ENCODE measurements at regions not wholly inside any gene's neighbourhood (a gene's known extent, or its start where the extent isn't known, plus 50 kb on each side); places are given as distances from the start of the nearest gene placed in this dataset.

DNA sequence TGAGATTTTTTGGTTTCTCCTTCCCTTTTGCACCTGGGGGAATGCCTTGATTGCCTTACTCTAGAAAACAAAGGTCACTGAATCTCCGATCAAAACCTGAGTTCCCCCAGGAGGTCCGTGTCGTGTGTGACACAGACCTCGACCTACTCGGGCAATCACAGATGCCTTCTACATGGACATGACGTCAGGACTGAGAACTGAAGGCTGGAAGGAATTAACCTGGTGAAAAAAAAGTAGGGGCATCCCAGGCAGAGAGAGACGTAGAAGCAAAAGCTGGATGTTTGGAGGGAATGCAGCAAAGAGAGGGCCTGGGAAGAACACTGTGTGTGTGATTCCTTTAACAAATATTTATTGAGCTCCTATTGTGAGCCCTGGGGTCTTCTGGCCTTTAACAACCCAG is 178.0 kb downstream of the PRDM2 start:
- TF ChIP-seq, protein P1, sequence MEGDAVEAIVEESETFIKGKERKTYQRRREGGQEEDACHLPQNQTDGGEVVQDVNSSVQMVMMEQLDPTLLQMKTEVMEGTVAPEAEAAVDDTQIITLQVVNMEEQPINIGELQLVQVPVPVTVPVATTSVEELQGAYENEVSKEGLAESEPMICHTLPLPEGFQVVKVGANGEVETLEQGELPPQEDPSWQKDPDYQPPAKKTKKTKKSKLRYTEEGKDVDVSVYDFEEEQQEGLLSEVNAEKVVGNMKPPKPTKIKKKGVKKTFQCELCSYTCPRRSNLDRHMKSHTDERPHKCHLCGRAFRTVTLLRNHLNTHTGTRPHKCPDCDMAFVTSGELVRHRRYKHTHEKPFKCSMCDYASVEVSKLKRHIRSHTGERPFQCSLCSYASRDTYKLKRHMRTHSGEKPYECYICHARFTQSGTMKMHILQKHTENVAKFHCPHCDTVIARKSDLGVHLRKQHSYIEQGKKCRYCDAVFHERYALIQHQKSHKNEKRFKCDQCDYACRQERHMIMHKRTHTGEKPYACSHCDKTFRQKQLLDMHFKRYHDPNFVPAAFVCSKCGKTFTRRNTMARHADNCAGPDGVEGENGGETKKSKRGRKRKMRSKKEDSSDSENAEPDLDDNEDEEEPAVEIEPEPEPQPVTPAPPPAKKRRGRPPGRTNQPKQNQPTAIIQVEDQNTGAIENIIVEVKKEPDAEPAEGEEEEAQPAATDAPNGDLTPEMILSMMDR (IDR thresholded peaks at IDR 0.05; ENCODE audit: extremely low read depth, missing control alignments): no peak
- DNase-seq (ENCODE audit: low spot score): no peak

DNA sequence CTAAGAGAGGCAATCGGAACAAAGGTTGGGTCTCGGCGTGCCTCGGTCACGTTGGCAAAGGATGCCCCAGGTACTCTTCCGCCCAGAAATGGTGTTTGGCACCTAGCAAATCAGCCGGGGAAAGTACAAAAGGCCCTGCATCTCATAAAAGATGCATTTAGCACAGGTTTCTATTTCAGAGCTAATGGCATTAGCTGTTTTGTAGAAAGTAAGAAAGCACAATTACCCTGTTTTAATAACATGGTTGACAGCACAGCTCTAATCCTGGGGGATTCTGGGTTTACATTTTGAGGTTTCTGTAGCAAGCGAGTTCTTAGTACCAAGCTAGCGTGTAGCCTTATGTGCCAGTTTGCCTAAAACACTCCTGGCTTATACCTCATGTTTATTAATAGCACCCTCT is 178.5 kb downstream of the PRDM2 start:
- TF ChIP-seq, protein P1 (IDR thresholded peaks at IDR 0.05; ENCODE audit: extremely low read depth, missing control alignments): no peak
- DNase-seq (ENCODE audit: low spot score): no peak

- TF ChIP-seq, protein P1 (IDR thresholded peaks at IDR 0.05; ENCODE audit: extremely low read depth, missing control alignments): no peak
- no peak for DNase-seq (ENCODE audit: low spot score)
Observed at GRCh38 chr1:13881385-13882088, 181.5 kb downstream of the PRDM2 start.

DNA sequence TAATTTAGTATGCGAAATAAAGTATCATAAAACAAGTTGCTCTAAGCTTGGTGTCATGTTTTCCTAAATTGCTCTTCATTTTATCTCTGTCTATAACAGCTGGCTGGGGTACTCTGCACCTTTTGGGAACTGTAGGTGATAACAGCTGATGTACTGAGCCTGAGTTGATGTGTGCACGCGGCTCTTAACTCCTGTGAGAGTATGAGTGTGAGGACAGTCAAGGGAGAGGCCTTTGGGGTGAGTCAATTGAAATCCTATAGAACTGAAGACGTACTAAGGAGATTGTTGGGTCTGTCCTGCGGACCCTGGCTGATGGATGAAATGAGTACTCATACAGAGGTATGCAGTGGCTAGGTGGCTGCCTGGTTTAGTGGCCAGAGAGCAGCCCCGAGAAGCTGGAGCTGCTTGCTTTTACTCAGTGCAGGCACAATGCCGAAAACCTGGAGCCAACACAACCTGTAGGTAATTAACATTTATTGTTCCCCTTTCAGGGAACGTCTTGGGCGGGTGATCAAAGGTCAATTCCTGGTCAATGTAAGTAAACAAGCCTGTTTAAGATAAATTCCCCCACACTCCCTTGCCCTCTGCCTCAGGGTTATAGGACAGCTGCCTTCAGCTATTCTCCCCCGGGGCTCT is 188.5 kb downstream of the PRDM2 start:
- DNase-seq (ENCODE audit: low spot score): no peak
- TF ChIP-seq, protein P1 (IDR thresholded peaks at IDR 0.05; ENCODE audit: extremely low read depth, missing control alignments): no peak

DNA sequence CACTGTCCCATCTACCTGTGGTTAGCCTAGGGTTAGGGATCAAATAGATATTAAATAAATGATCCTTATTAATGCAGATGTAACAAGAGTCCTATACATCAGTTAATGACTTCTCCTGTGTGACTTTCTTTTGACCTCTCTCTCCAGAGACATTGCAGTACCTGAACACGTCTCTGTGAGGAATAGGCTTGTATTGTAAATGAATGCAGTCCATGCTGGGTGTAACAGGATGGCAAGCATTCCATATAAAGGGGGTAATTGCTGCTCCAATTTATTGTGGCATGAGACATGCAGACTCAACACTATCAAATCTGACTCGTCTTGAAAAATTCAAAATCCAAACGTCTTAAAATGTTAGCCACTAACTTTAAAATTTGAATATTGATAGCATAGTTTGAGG is 189.5 kb downstream of the PRDM2 start:
- no peak for DNase-seq (ENCODE audit: low spot score)
- TF ChIP-seq, protein P1 (IDR thresholded peaks at IDR 0.05; ENCODE audit: extremely low read depth, missing control alignments): no peak

DNA sequence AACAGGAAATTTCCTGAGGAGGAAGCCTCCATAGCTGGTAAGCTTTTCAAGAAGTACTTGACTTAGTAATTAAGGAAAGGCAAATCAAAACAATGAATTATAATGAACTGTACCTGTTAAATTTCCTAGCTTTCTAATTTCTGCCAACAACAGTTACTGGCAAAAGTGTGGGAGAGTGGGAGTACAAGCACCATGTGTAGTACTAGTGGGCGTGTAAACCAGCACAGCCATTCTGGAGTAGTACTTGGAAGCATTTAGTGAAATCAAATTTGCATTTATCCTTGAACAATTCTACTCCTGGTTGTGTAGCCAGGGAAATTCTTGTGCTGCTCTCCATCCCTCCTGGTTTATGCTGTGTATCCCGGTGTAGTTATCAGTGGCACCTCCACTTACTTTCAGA is 190.8 kb downstream of the PRDM2 start:
- TF ChIP-seq, protein P1 (IDR thresholded peaks at IDR 0.05; ENCODE audit: extremely low read depth, missing control alignments): no peak
- DNase-seq (ENCODE audit: low spot score): no peak

- TF ChIP-seq, protein P1 (IDR thresholded peaks at IDR 0.05; ENCODE audit: extremely low read depth, missing control alignments): no peak
- DNase-seq (ENCODE audit: low spot score): no peak
Observed at GRCh38 chr1:13892198-13892597, 192.2 kb downstream of the PRDM2 start.
